SH-SY5Y (cell line): ENCODE measurements at regions not wholly inside any gene's neighbourhood (a gene's known extent, or its start where the extent isn't known, plus 50 kb on each side); places are given as distances from the start of the nearest gene placed in this dataset.
A peak's percentile ranks its signal among the peaks of the same experiment; 100 is the strongest.

Experiments used
- GATA2 ChIP-seq: IDR thresholded peaks from 2 replicates; pipeline ENCODE4 v1.6.1; 2011; ENCODE audit warnings: mild to moderate bottlenecking, low read depth, low read length
- GATA3 ChIP-seq: IDR thresholded peaks from 2 replicates; pipeline ENCODE4 v1.6.1; 2011; ENCODE audit warnings: low read depth, mild to moderate bottlenecking, low read length, moderate library complexity

- TF ChIP-seq GATA2 (no peak), GATA3 (no peak)
Measured at GRCh38 chr3:148227534-148227933, 470.2 kb upstream of the AGTR1 start.

- TF ChIP-seq GATA3 (no peak), GATA2 (no peak)
Measured at GRCh38 chr3:148229107-148229506, 468.6 kb upstream of the AGTR1 start.

- TF ChIP-seq GATA2: no peak
- TF ChIP-seq GATA3: no peak
Measured at GRCh38 chr3:148230473-148230872, 467.2 kb upstream of the AGTR1 start.

- TF ChIP-seq GATA3: no peak
- TF ChIP-seq GATA2: no peak
Measured at GRCh38 chr3:148232389-148232788, 465.3 kb upstream of the AGTR1 start.

GRCh38 chr3:148233403-148233802, 464.3 kb upstream of the AGTR1 start:
- TF ChIP-seq GATA3 (no peak), GATA2 (no peak)

- TF ChIP-seq GATA2 (no peak), GATA3 (no peak)
Measured at GRCh38 chr3:148234536-148234935, 463.2 kb upstream of the AGTR1 start.

GRCh38 chr3:148235566-148235965, 462.1 kb upstream of the AGTR1 start:
- TF ChIP-seq GATA3 (no peak), GATA2 (no peak)

GRCh38 chr3:148238421-148238821, 459.3 kb upstream of the AGTR1 start:
- TF ChIP-seq GATA3 (peak; percentile 75), GATA2 (peak; percentile 47; the same call in 1 of the 2 replicates)

- TF ChIP-seq GATA2 (no peak), GATA3 (no peak)
Measured at GRCh38 chr3:148240351-148240750, 457.4 kb upstream of the AGTR1 start.

- no peak for TF ChIP-seq GATA2
- TF ChIP-seq GATA3: no peak
Measured at GRCh38 chr3:148243609-148244008, 454.1 kb upstream of the AGTR1 start.

GRCh38 chr3:148246291-148246923, 451.3 kb upstream of the AGTR1 start:
- TF ChIP-seq GATA3 (peak; percentile 60), GATA2 (0 out of 2 replicates have a peak, but pooled peaks have one; percentile 17)

- TF ChIP-seq GATA3 (no peak), GATA2 (no peak)
Measured at GRCh38 chr3:148253713-148254112, 444.0 kb upstream of the AGTR1 start.

GRCh38 chr3:148254402-148254801, 443.3 kb upstream of the AGTR1 start:
- TF ChIP-seq GATA2: no peak
- TF ChIP-seq GATA3: no peak

GRCh38 chr3:148255981-148256969, 441.4 kb upstream of the AGTR1 start:
- TF ChIP-seq GATA2 (no peak), GATA3 (no peak)

- no peak for TF ChIP-seq GATA3
- TF ChIP-seq GATA2: no peak
Measured at GRCh38 chr3:148262980-148263379, 434.7 kb upstream of the AGTR1 start.

GRCh38 chr3:148265841-148266240, 431.9 kb upstream of the AGTR1 start:
- TF ChIP-seq GATA2 (no peak), GATA3 (no peak)
